Heart left ventricle (tissue), 13 donors: ENCODE measurements at regions not wholly inside any gene's neighbourhood (a gene's known extent, or its start where the extent isn't known, plus 50 kb on each side); places are given as distances from the start of the nearest gene placed in this dataset.

Source experiments
- CTCF ChIP-seq, 12 donors: fragments of 200-600 bp; sonication (generic) in 4 of 12; IDR thresholded peaks; one replicate each; pipeline versions ENCODE4 v1.5.0 to v1.8.0; 2018 to 2022; ENCODE audit warnings: antibody characterized with exemption in 12 of 12, mild to moderate bottlenecking in 5 of 12
- POLR2A ChIP-seq, 2 donors: fragments of 450-650 bp; IDR thresholded peaks; one replicate each; pipeline ENCODE4 v1.6.1; 2017; ENCODE audit warnings: antibody characterized with exemption in 2 of 2, mild to moderate bottlenecking in 2 of 2, moderate library complexity in 2 of 2
- donor health status: ischemic (EF 13 %, LVEDD 7.1; RV severe dilation, severe dysfunction).
- donor health status: DM: no; HTN: yes; CAD: no.
- donor health status: DM: no; HTN: no; CAD: no.
- donor health status: ischemic (EF 25% LVEDD 6.9; RV normal size, moderate dysfunction).
- donor health status: ischemic (EF 25% LVEDD 5.7; RV mildly dilated, moderate dysfunction).
- donor health status: ischemic (EF 35%, LVEDD 5.7; RV mildly dilated, moderate dysfunction).
- donor health status: nonischemic (EF 11% LVEDD 7.7; RV severe dilation, severe dysfunction).
- donor health status: DM: yes; HTN: yes; CAD: no.
- donor health status: PGD.
- donor health status: ischemic (EF 29% LVEDD 5.4; RV normal size, mild dysfunction).
- donor health status: nonischemic (EF 23%, LVEDD 6.1; RV moderate dilation, normal function).

GRCh38 chr4:138344054-138344453, 101.9 kb upstream of the SLC7A11 start:
- TF ChIP-seq CTCF (IDR thresholded peaks at IDR 0.05) (no peak), POLR2A (IDR thresholded peaks at IDR 0.05) (no peak)
